KMS-11 (cell line): ENCODE measurements at regions not wholly inside any gene's neighbourhood (a gene's known extent, or its start where the extent isn't known, plus 50 kb on each side); places are given as distances from the start of the nearest gene placed in this dataset.

Experiments used
- H2AFZ ChIP-seq: fragments of 200-600 bp; sonication (generic); 2 replicates; pipeline ENCODE4 v1.6.1; 2016; ENCODE audit warnings: antibody characterized with exemption, mixed run types, low read depth
- H3K27ac ChIP-seq: fragments of 200-600 bp; sonication (generic); 2 replicates; pipeline ENCODE4 v1.6.1; 2016; ENCODE audit warnings: mild to moderate bottlenecking, mixed run types
- H3K27me3 ChIP-seq: fragments of 200-600 bp; sonication (generic); 2 replicates; pipeline ENCODE4 v1.6.1; 2017; ENCODE audit warnings: mild to moderate bottlenecking, low read depth, mixed run types, moderate library complexity; ENCODE audit not compliant: insufficient read depth
- H3K36me3 ChIP-seq: fragments of 200-600 bp; sonication (generic); 2 replicates; pipeline ENCODE4 v1.6.1; 2017; ENCODE audit warnings: mild to moderate bottlenecking, mixed run types; ENCODE audit not compliant: insufficient read depth
- H3K4me1 ChIP-seq: fragments of 200-600 bp; sonication (generic); 2 replicates; pipeline ENCODE4 v1.6.1; 2016; ENCODE audit warnings: mild to moderate bottlenecking, low read depth, mixed run types; ENCODE audit not compliant: poor library complexity, severe bottlenecking
- H3K4me2 ChIP-seq: fragments of 200-600 bp; sonication (generic); 2 replicates; pipeline ENCODE4 v1.7.0; 2016; ENCODE audit warnings: mild to moderate bottlenecking, mixed run types
- H3K4me3 ChIP-seq: fragments of 200-600 bp; sonication (generic); IDR thresholded peaks from 2 replicates; pipeline ENCODE4 v1.6.1; 2017; ENCODE audit warnings: low read depth, low read length, mixed read lengths; ENCODE audit not compliant: insufficient read depth
- H3K79me2 ChIP-seq: fragments of 200-600 bp; sonication (generic); 2 replicates; pipeline ENCODE4 v1.6.1; 2016; ENCODE audit warnings: low read depth, mixed run types; ENCODE audit not compliant: insufficient read depth
- H3K9ac ChIP-seq: fragments of 200-600 bp; sonication (generic); 2 replicates; pipeline ENCODE4 v1.6.1; 2016; ENCODE audit warnings: mild to moderate bottlenecking, mixed run types
- H4K20me1 ChIP-seq: fragments of 200-600 bp; sonication (generic); 2 replicates; pipeline ENCODE4 v1.6.1; 2016; ENCODE audit warnings: mild to moderate bottlenecking, mixed run types; ENCODE audit not compliant: insufficient read depth
- TF ChIP-seq, protein P1 (sequence below): fragments of 200-600 bp; sonication (generic); conservative IDR thresholded peaks from 2 replicates; pipeline ENCODE4 v1.6.1; 2017; ENCODE audit warnings: low read depth, mild to moderate bottlenecking, antibody characterized with exemption, low read length, moderate library complexity, mixed read lengths

DNA sequence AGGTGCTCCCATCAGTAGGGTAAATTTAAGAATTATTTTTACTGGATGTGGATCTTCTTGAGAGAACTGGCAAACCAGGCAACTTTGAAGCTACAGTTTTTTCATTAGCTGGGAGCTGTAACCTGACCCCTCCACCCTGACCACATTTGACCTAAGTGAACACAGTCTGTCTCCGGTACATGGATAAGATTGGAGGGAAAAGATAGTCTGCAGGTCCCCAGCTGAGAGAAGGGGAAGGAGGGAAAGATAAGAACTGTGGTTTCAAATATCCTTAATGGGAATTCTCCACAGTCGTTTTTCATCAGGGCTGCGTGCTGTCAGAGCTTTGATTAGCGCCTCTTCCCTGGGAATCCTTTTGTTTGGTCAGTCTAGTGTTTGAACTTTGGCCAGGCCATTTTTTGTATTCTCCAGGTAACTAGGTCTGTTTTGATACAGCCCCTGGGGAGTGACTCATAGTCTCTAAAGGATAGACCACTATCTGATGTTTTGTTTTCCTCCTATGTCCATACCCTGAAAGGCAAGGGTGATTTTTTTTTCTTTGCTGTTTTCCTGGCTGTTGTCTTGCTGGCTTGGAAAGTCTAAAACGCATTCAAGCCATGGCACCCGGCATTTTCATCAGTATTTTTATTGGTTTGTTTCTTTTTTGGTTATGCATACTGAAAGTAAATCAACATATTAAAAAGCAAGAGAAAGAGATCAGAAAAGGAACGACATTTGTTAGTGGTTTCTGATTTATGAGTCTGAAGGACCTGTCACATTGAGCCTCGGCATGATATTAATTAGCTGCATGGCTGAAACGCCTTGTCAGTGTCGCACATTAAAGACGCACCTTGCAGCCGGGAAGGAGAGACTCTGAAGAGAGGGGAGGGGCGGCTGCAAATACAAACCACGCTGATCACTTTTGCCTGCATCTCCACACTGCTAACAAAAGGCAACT lies 183.4 kb upstream of the FN1 start:
- Histone ChIP-seq H2AFZ (peak overlapping the region; percentile 22; the same call in 1 of the 2 replicates), H3K4me1 (no peaks in the 10 kb centered on the region), H3K27me3 (no peaks in the 10 kb centered on the region), H3K79me2 (no peaks in the 10 kb centered on the region), H3K4me3 (no peak overlapping the region), H4K20me1 (no peaks in the 10 kb centered on the region), H3K9ac (no peak overlapping the region), H3K4me2 (peak overlapping the region; percentile 29; the same call in 1 of the 2 replicates), H3K27ac (no peak overlapping the region), H3K36me3 (no peaks in the 10 kb centered on the region)
- TF ChIP-seq, protein P1, sequence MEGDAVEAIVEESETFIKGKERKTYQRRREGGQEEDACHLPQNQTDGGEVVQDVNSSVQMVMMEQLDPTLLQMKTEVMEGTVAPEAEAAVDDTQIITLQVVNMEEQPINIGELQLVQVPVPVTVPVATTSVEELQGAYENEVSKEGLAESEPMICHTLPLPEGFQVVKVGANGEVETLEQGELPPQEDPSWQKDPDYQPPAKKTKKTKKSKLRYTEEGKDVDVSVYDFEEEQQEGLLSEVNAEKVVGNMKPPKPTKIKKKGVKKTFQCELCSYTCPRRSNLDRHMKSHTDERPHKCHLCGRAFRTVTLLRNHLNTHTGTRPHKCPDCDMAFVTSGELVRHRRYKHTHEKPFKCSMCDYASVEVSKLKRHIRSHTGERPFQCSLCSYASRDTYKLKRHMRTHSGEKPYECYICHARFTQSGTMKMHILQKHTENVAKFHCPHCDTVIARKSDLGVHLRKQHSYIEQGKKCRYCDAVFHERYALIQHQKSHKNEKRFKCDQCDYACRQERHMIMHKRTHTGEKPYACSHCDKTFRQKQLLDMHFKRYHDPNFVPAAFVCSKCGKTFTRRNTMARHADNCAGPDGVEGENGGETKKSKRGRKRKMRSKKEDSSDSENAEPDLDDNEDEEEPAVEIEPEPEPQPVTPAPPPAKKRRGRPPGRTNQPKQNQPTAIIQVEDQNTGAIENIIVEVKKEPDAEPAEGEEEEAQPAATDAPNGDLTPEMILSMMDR: no peak

DNA sequence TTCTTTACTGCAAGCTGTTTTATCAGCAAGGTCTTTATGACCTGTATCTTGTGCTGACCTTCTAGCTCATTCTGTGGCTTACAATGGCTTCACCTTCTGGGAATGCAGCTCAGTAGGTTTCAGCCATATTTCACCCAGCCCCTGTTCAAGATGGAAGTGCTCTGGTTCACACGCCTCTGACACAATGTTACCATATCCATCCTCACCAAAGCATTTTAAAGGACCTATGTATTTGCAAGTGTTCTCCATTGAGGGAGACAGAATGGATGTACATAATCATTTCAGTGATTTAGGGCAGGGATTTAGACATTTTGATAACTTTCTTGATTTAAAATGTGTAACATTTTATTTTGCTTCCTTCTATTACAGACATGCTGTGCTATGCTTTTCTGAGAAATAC lies 182.3 kb upstream of the FN1 start:
- Histone ChIP-seq H3K36me3 (no peaks in the 10 kb centered on the region), H2AFZ (no peak overlapping the region), H3K27me3 (no peaks in the 10 kb centered on the region), H3K4me2 (no peak overlapping the region), H3K4me1 (peaks cover 4% of the 10 kb centered on the region), H3K27ac (no peak overlapping the region), H3K9ac (no peak overlapping the region), H3K4me3 (no peak overlapping the region), H4K20me1 (no peaks in the 10 kb centered on the region), H3K79me2 (no peaks in the 10 kb centered on the region)
- TF ChIP-seq, protein P1: no peak

DNA sequence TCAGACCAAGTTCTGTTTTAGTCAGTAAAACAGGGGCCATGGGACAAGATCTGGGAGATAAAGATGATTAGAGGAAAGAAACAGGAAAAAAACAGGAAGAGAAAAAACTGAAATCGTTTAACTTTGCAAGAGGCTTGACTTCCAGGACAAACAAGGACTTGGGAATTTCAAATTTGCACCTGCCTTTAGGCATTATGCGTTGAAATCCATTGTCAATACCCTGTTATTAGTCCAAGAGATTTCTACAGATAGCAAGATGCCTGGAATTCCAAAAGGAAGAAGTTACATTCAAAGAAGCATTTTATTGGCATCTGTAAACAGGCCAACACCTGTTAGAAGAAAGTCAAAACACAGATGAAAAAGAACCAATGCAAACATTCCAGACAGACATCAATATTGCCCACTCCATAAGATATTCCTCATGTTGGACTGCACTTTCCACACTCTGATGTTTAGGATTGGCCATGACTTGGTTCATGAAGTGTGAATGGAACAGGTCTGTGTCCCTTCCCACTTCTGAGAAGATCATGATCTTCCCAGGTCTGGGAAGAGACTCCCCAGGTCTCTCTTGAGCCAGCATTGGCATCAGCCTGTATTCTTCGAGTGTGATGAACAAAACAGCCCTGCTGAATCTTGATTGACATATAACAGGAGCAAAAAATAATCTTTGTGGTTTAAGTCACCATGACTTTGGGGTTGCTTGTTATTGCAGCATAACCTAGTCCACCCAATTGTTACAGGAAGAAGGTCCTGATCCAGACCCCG lies 181.4 kb upstream of the FN1 start:
- TF ChIP-seq, protein P1: no peak
- H2AFZ ChIP-seq: no peak overlapping the region
- no peak overlapping the region for H3K9ac ChIP-seq
- no peaks in the 10 kb centered on the region for H3K36me3 ChIP-seq
- H3K4me3 ChIP-seq: no peak overlapping the region
- no peaks in the 10 kb centered on the region for H4K20me1 ChIP-seq
- H3K4me1 ChIP-seq: peaks cover 12% of the 10 kb centered on the region
- no peaks in the 10 kb centered on the region for H3K27me3 ChIP-seq
- H3K4me2 ChIP-seq: no peak overlapping the region
- H3K79me2 ChIP-seq: no peaks in the 10 kb centered on the region
- H3K27ac ChIP-seq: no peak overlapping the region

DNA sequence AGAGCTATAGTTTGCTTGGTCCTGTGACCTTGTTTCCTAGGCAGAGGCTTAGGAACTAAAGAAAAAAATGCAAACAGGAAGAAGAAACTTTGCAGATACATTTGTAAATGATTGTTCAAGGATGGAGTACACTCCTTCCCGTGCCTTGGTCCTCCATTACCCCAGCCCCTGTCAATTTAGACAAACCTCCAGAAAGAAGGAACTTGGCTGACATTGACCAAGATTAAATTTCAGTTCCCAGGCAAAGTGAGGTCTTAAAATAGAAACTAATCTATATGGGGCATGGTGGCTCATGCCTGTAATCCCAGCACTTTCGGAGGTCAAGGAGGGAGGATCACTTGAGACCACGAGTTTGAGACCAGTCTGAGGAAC lies 179.9 kb upstream of the FN1 start:
- Histone ChIP-seq H2AFZ (no peak overlapping the region), H3K4me3 (no peak overlapping the region), H4K20me1 (no peaks in the 10 kb centered on the region), H3K4me1 (peaks cover 12% of the 10 kb centered on the region), H3K27me3 (no peaks in the 10 kb centered on the region), H3K27ac (no peak overlapping the region), H3K79me2 (no peaks in the 10 kb centered on the region), H3K4me2 (no peak overlapping the region), H3K9ac (no peak overlapping the region), H3K36me3 (no peaks in the 10 kb centered on the region)
- TF ChIP-seq, protein P1: no peak
